ENCODE measurements at regions not wholly inside any gene's neighbourhood (a gene's known extent, or its start where the extent isn't known, plus 50 kb on each side); places are given as distances from the start of the nearest gene placed in this dataset.

DNA sequence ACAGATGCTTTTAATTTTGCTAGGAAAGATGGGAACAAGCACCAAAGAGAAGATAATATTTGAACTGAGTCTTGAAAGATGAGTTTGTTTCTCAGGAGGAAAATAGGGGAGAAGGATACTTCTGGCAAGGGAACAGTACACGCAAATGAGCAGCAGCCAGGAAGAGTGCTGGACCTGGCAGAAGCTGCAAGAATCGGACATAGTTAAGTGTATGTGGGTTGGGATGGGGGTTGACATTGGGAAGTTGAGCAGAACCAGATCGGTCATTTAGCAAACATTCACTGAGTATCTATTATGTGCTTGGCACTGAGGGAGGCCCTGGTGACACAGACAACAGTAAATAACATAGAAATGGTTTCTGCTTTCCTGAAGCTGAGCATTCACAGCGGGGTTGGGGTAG lies 198.8 kb downstream of the PLPP3 start:
- no peak overlapping the region for H3K9ac ChIP-seq (ENCODE audit: low read depth, low read length, poor library complexity, severe bottlenecking)
- no peak overlapping the region for H2AFZ ChIP-seq (ENCODE audit: low read length)
- H3K9me2 ChIP-seq (replicated peaks; ENCODE audit: low read depth, low read length) = no peaks in the 10 kb centered on the region
- H4K20me1 ChIP-seq (ENCODE audit: insufficient read depth, low read length, poor library complexity, severe bottlenecking) = no peaks in the 10 kb centered on the region
- no peak for TF ChIP-seq EZH2phosphoT487 (IDR thresholded peaks at IDR 0.05; ENCODE audit: borderline replicate concordance)
- TF ChIP-seq CTCF (conservative IDR thresholded peaks at IDR 0.05; ENCODE audit: low read length) = no peak
- H3K4me3 ChIP-seq (ENCODE audit: low read length, poor library complexity, severe bottlenecking) = no peak overlapping the region
- no peaks in the 10 kb centered on the region for H3K9me3 ChIP-seq (ENCODE audit: insufficient read depth, low read depth, low read length)
- no peaks in the 10 kb centered on the region for H3K4me1 ChIP-seq (ENCODE audit: insufficient read depth, low read length, poor library complexity, severe bottlenecking)
- H3K36me3 ChIP-seq (ENCODE audit: insufficient read depth, low read length) = no peaks in the 10 kb centered on the region
- H3K79me2 ChIP-seq (ENCODE audit: insufficient read depth, low read length) = no peaks in the 10 kb centered on the region
- H3K27me3 ChIP-seq (ENCODE audit: insufficient read depth, low read length, poor library complexity, severe bottlenecking) = no peaks in the 10 kb centered on the region
- H3K4me2 ChIP-seq (ENCODE audit: low read depth, low read length, poor library complexity, severe bottlenecking) = no peak overlapping the region
- H3F3A ChIP-seq (ENCODE audit: low read depth) = no peaks in the 10 kb centered on the region

- H3K9me3 ChIP-seq (ENCODE audit: insufficient read depth, low read depth, low read length) = peaks cover 2% of the 10 kb centered on the region; the same call in 1 of the 2 replicates
- no peak overlapping the region for H3K4me3 ChIP-seq (ENCODE audit: low read length, poor library complexity, severe bottlenecking)
- H3K27me3 ChIP-seq (ENCODE audit: insufficient read depth, low read length, poor library complexity, severe bottlenecking) = no peaks in the 10 kb centered on the region
These were observed 200.9 kb downstream of the PLPP3 start for GRCh38 chr1:56378341-56379070.

GRCh38 chr1:56377431-56377830 lies 201.9 kb downstream of the PLPP3 start:
- Histone ChIP-seq H4K20me1 (ENCODE audit: insufficient read depth, low read length, poor library complexity, severe bottlenecking) (no peaks in the 10 kb centered on the region), H3K9ac (ENCODE audit: low read depth, low read length, poor library complexity, severe bottlenecking) (no peak overlapping the region), H3F3A (ENCODE audit: low read depth) (no peaks in the 10 kb centered on the region), H3K36me3 (ENCODE audit: insufficient read depth, low read length) (no peaks in the 10 kb centered on the region), H3K79me2 (ENCODE audit: insufficient read depth, low read length) (no peaks in the 10 kb centered on the region), H3K9me3 (ENCODE audit: insufficient read depth, low read depth, low read length) (peaks cover 2% of the 10 kb centered on the region; the same call in 1 of the 2 replicates), H3K4me3 (ENCODE audit: low read length, poor library complexity, severe bottlenecking) (no peak overlapping the region), H2AFZ (ENCODE audit: low read length) (no peak overlapping the region), H3K9me2 (replicated peaks; ENCODE audit: low read depth, low read length) (no peaks in the 10 kb centered on the region), H3K27me3 (ENCODE audit: insufficient read depth, low read length, poor library complexity, severe bottlenecking) (no peaks in the 10 kb centered on the region), H3K4me1 (ENCODE audit: insufficient read depth, low read length, poor library complexity, severe bottlenecking) (no peaks in the 10 kb centered on the region), H3K4me2 (ENCODE audit: low read depth, low read length, poor library complexity, severe bottlenecking) (no peak overlapping the region)
- TF ChIP-seq EZH2phosphoT487 (IDR thresholded peaks at IDR 0.05; ENCODE audit: borderline replicate concordance) (no peak), CTCF (conservative IDR thresholded peaks at IDR 0.05; ENCODE audit: low read length) (no peak)

More at GRCh38 chr1:56378341-56379070, 200.9 kb downstream of the PLPP3 start:
- H3K4me2 ChIP-seq (ENCODE audit: low read depth, low read length, poor library complexity, severe bottlenecking) = no peak overlapping the region
- no peak for TF ChIP-seq CTCF (conservative IDR thresholded peaks at IDR 0.05; ENCODE audit: low read length)
- no peak for TF ChIP-seq EZH2phosphoT487 (IDR thresholded peaks at IDR 0.05; ENCODE audit: borderline replicate concordance)
- H3F3A ChIP-seq (ENCODE audit: low read depth) = no peaks in the 10 kb centered on the region
- H4K20me1 ChIP-seq (ENCODE audit: insufficient read depth, low read length, poor library complexity, severe bottlenecking) = no peaks in the 10 kb centered on the region
- no peaks in the 10 kb centered on the region for H3K79me2 ChIP-seq (ENCODE audit: insufficient read depth, low read length)
- H3K9me2 ChIP-seq (replicated peaks; ENCODE audit: low read depth, low read length) = no peaks in the 10 kb centered on the region
- no peaks in the 10 kb centered on the region for H3K4me1 ChIP-seq (ENCODE audit: insufficient read depth, low read length, poor library complexity, severe bottlenecking)
- H3K9ac ChIP-seq (ENCODE audit: low read depth, low read length, poor library complexity, severe bottlenecking) = no peak overlapping the region
- no peaks in the 10 kb centered on the region for H3K36me3 ChIP-seq (ENCODE audit: insufficient read depth, low read length)
- no peak overlapping the region for H2AFZ ChIP-seq (ENCODE audit: low read length)

All from Loucy (cell line).